B cell (primary cell): ENCODE measurements at regions not wholly inside any gene's neighbourhood (a gene's known extent, or its start where the extent isn't known, plus 50 kb on each side); places are given as distances from the start of the nearest gene placed in this dataset.

Experiments
- EZH2 ChIP-seq: IDR thresholded peaks from 2 replicates; pipeline ENCODE4 v1.6.1; 2012; ENCODE audit warnings: borderline replicate concordance, low read depth, mild to moderate bottlenecking, moderate library complexity, low read length; ENCODE audit not compliant: insufficient read depth, poor library complexity, severe bottlenecking
- TF ChIP-seq, protein P1 (sequence below): fragments of 200-600 bp; IDR thresholded peaks from one replicate; pipeline ENCODE4 v1.8.0; 2022; ENCODE audit warnings: antibody characterized with exemption, mild to moderate bottlenecking

DNA sequence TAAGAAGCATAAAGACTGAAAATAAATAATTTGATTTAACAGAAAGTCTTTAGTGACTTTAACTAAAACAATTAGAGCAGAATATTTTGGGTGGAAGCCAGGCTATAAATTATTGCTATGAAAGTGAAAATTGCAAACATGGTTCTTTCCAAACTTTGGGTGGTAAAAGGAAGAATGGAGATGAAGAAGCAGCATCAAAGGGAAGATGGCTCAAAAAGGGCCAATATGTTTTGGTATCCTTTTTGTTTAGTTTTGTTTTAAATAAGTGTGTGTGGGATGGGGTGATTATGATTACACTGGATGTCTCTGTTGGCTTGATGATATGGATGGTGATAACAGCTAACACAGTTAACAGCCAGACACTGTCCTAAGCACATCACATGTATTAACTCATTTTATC lies 153.7 kb downstream of the CYB561 start:
- no peak for TF ChIP-seq EZH2
- TF ChIP-seq, protein P1, sequence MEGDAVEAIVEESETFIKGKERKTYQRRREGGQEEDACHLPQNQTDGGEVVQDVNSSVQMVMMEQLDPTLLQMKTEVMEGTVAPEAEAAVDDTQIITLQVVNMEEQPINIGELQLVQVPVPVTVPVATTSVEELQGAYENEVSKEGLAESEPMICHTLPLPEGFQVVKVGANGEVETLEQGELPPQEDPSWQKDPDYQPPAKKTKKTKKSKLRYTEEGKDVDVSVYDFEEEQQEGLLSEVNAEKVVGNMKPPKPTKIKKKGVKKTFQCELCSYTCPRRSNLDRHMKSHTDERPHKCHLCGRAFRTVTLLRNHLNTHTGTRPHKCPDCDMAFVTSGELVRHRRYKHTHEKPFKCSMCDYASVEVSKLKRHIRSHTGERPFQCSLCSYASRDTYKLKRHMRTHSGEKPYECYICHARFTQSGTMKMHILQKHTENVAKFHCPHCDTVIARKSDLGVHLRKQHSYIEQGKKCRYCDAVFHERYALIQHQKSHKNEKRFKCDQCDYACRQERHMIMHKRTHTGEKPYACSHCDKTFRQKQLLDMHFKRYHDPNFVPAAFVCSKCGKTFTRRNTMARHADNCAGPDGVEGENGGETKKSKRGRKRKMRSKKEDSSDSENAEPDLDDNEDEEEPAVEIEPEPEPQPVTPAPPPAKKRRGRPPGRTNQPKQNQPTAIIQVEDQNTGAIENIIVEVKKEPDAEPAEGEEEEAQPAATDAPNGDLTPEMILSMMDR: no peak
